GM19397 (cell line): ENCODE measurements at regions not wholly inside any gene's neighbourhood (a gene's known extent, or its start where the extent isn't known, plus 50 kb on each side); places are given as distances from the start of the nearest gene placed in this dataset.
"Not testable (repeated sequence)": the region's sequence is repeated elsewhere in the genome, so short reads cannot be mapped to it uniquely, and the experiment has no call there.

Experiments
- ATAC-seq: cut with Tn5 transposase; IDR thresholded peaks from one replicate; pipeline ENCODE4 v1.9.1; 2021; ENCODE audit warnings: mild to moderate bottlenecking, moderate library complexity; ENCODE audit not compliant: unreplicated experiment

GRCh38 chr1:241447031-241447644 lies 72.4 kb downstream of the FH start:
- ATAC-seq: no peak

GRCh38 chr1:241444836-241445235 lies 74.7 kb downstream of the FH start:
- ATAC-seq: no peak

GRCh38 chr1:241443561-241443960 lies 76.0 kb downstream of the FH start:
- no peak for ATAC-seq

GRCh38 chr1:241442686-241443085 lies 76.9 kb downstream of the FH start:
- ATAC-seq: no peak

GRCh38 chr1:241440904-241441303 lies 78.7 kb downstream of the FH start:
- ATAC-seq: no peak

GRCh38 chr1:241438686-241439085 lies 80.9 kb downstream of the FH start:
- not testable (repeated sequence) for ATAC-seq

GRCh38 chr1:241432241-241432640 lies 75.2 kb upstream of the RGS7 start:
- ATAC-seq: no peak

- not testable (repeated sequence) for ATAC-seq
Observed at GRCh38 chr1:241425091-241425490, 68.1 kb upstream of the RGS7 start.

GRCh38 chr1:241424480-241424971 lies 67.5 kb upstream of the RGS7 start:
- ATAC-seq: peak; percentile 13

- peak; percentile 88 for ATAC-seq
Observed at GRCh38 chr1:241423541-241424479, 66.8 kb upstream of the RGS7 start.

GRCh38 chr1:241422470-241422869 lies 65.5 kb upstream of the RGS7 start:
- ATAC-seq: no peak

GRCh38 chr1:241419986-241420385 lies 63.0 kb upstream of the RGS7 start:
- no peak for ATAC-seq

- no peak for ATAC-seq
Observed at GRCh38 chr1:241417258-241417657, 60.3 kb upstream of the RGS7 start.

GRCh38 chr1:241413974-241414373 lies 57.0 kb upstream of the RGS7 start:
- no peak for ATAC-seq

- peak; percentile 51 for ATAC-seq
Observed at GRCh38 chr1:241413386-241413785, 56.4 kb upstream of the RGS7 start.

- no peak for ATAC-seq
Observed at GRCh38 chr1:241412646-241413045, 55.6 kb upstream of the RGS7 start.

GRCh38 chr1:241411776-241412338 lies 54.9 kb upstream of the RGS7 start:
- ATAC-seq: no peak

GRCh38 chr1:241411056-241411775 lies 54.2 kb upstream of the RGS7 start:
- no peak for ATAC-seq

GRCh38 chr1:241408170-241408569 lies 51.2 kb upstream of the RGS7 start:
- ATAC-seq: no peak
